HCT116 (cell line): ENCODE measurements at regions not wholly inside any gene's neighbourhood (a gene's known extent, or its start where the extent isn't known, plus 50 kb on each side); places are given as distances from the start of the nearest gene placed in this dataset.
A peak's percentile ranks its signal among the peaks of the same experiment; 100 is the strongest.

Source experiments
- ATAC-seq: fragments of 200-7000 bp; cut with Tn5 transposase; 2 replicates; pipeline ENCODE4 v1.9.1; 2020; ENCODE audit warnings: mild to moderate bottlenecking, moderate library complexity
- BruUV-seq: library from RNA; stranded (reverse); fragments of 400-500 nt; replicated peaks from 2 replicates; lab custom pipeline; 2021; lab: Mats Ljungman, UMichigan
- CTCF ChIA-PET: fragments of 300-600 bp; sonication (Branson Sonifier 250); formaldehyde crosslinking; loops from one replicate; lab custom pipeline; 2021; ENCODE audit warnings: antibody characterized with exemption; lab: Charles Lee
- POLR2A ChIA-PET: fragments of 300-600, 350-600 bp; sonication (Branson Sonifier 250); formaldehyde crosslinking; loops from one replicate; lab custom pipeline; 2021; ENCODE audit warnings: antibody characterized with exemption; lab: Charles Lee
- RAD21 ChIA-PET, 2 experiments: fragments of 300-600 bp; sonication (Branson Sonifier 250); formaldehyde crosslinking; loops; one replicate each; lab custom pipeline; 2023; ENCODE audit warnings: low total read pairs in 2 of 2; ENCODE audit not compliant: uncharacterized antibody in 2 of 2, unreplicated experiment in 2 of 2, low non-redundant PET in 1 of 2; lab: Charles Lee
- DNase-seq: peaks from one replicate; pipeline ENCODE4 v3.0.0-alpha.2; 2010; ENCODE audit warnings: low read depth, low spot score
- H2AFZ ChIP-seq: fragments of 200-600 bp; shearing (Covaris generic), sonication (generic); 2 replicates; pipeline ENCODE4 v1.6.1; 2017; ENCODE audit warnings: low read depth, mixed run types, mixed read lengths, antibody characterized with exemption, low read length; ENCODE audit not compliant: poor library complexity, severe bottlenecking
- H3K27ac ChIP-seq: 2 replicates; pipeline ENCODE4 v1.5.1; 2012; ENCODE audit warnings: low read depth, low read length
- H3K27me3 ChIP-seq: fragments of 200-600 bp; sonication (generic); 2 replicates; pipeline ENCODE4 v1.6.1; 2016; ENCODE audit warnings: mixed run types, low read length, mixed read lengths; ENCODE audit not compliant: insufficient read depth
- H3K36me3 ChIP-seq, 2 experiments: fragments of 200-500 bp in 1 of 2; fragments of 200-600 bp in 1 of 2; sonication (Bioruptor generic) in 1 of 2; sonication (generic) in 1 of 2; 2 replicates each; pipeline versions ENCODE4 v1.5.1 to v1.6.1; 2014 to 2016; ENCODE audit warnings: low read length in 2 of 2, inconsistent platforms in 1 of 2, mixed read lengths in 1 of 2, mixed run types in 1 of 2; ENCODE audit not compliant: insufficient read depth in 2 of 2, control insufficient read depth in 1 of 2
- H3K4me1 ChIP-seq, 2 experiments: fragments of 200-600 bp in 1 of 2; sonication (generic) in 1 of 2; 2 replicates each; pipeline versions ENCODE4 v1.5.1 to v1.6.1; 2012 to 2017; ENCODE audit warnings: low read length in 2 of 2, inconsistent platforms in 1 of 2, mild to moderate bottlenecking in 1 of 2, mixed read lengths in 1 of 2, mixed run types in 1 of 2, moderate library complexity in 1 of 2; ENCODE audit not compliant: insufficient read depth in 2 of 2, control insufficient read depth in 1 of 2
- H3K4me2 ChIP-seq: fragments of 200-600 bp; sonication (generic); 2 replicates; pipeline ENCODE4 v1.6.1; 2017; ENCODE audit warnings: mixed run types, low read length, mixed read lengths
- H3K4me3 ChIP-seq, 2 experiments: fragments of 200-600 bp in 1 of 2; sonication (generic) in 1 of 2; replicated peaks in 1 of 2; 2 replicates each; pipeline ENCODE4 v1.5.1; 2011 to 2016; ENCODE audit warnings: low read length in 2 of 2, control low read depth in 1 of 2, low read depth in 1 of 2, mild to moderate bottlenecking in 1 of 2, mixed read lengths in 1 of 2, mixed run types in 1 of 2
- H3K79me2 ChIP-seq: fragments of 200-600 bp; sonication (generic); 2 replicates; pipeline ENCODE4 v1.6.1; 2017; ENCODE audit warnings: mild to moderate bottlenecking, mixed run types, low read length, moderate library complexity, mixed read lengths; ENCODE audit not compliant: insufficient read depth
- H3K9ac ChIP-seq: fragments of 200-600 bp; sonication (generic); 2 replicates; pipeline ENCODE4 v1.6.1; 2016; ENCODE audit warnings: low read length, mixed read lengths
- H3K9me2 ChIP-seq: fragments of 200-600 bp; sonication (generic), shearing (Covaris generic); 2 replicates; pipeline ENCODE4 v1.6.1; 2017; ENCODE audit warnings: mixed run types, mild to moderate bottlenecking, moderate library complexity; ENCODE audit not compliant: insufficient read depth
- H3K9me3 ChIP-seq, 2 experiments: fragments of 200-500 bp in 1 of 2; fragments of 200-600 bp in 1 of 2; sonication (Bioruptor generic) in 1 of 2; sonication (generic) in 1 of 2; 2 replicates each; pipeline ENCODE4 v1.6.1; 2014 to 2017; ENCODE audit warnings: low read length in 2 of 2, mixed read lengths in 2 of 2, inconsistent platforms in 1 of 2, low read depth in 1 of 2, mild to moderate bottlenecking in 1 of 2, mixed run types in 1 of 2, moderate library complexity in 1 of 2; ENCODE audit not compliant: control insufficient read depth in 1 of 2, insufficient read depth in 1 of 2
- H4K20me1 ChIP-seq: fragments of 200-600 bp; sonication (generic), shearing (Covaris generic); 2 replicates; pipeline ENCODE4 v1.6.1; 2017; ENCODE audit warnings: mixed run types, mild to moderate bottlenecking, moderate library complexity; ENCODE audit not compliant: insufficient read depth
- ATF3 ChIP-seq: IDR thresholded peaks from 2 replicates; pipeline ENCODE4 v1.6.1; 2012
- CEBPB ChIP-seq: IDR thresholded peaks from 2 replicates; pipeline ENCODE4 v1.6.1; 2012; ENCODE audit warnings: low read depth
- CTCF ChIP-seq, 3 experiments: fragments of 200-600 bp in 1 of 3; sonication (generic) in 1 of 3; IDR thresholded peaks in 2 of 3; conservative IDR thresholded peaks in 1 of 3; 2 replicates each; pipeline ENCODE4 v1.5.1; 2012 to 2017; ENCODE audit warnings: low read depth in 2 of 3, low read length in 2 of 3, antibody characterized with exemption in 1 of 3, borderline replicate concordance in 1 of 3, control low read depth in 1 of 3, mild to moderate bottlenecking in 1 of 3, mixed read lengths in 1 of 3, mixed run types in 1 of 3, moderate library complexity in 1 of 3; ENCODE audit not compliant: insufficient read depth in 1 of 3
- EGR1 ChIP-seq: IDR thresholded peaks from 2 replicates; pipeline ENCODE4 v1.6.1; 2012; ENCODE audit warnings: low read depth
- ELF1 ChIP-seq: IDR thresholded peaks from 2 replicates; pipeline ENCODE4 v1.6.1; 2012; ENCODE audit warnings: low read depth, borderline replicate concordance
- EZH2phosphoT487 ChIP-seq: fragments of 200-600 bp; IDR thresholded peaks from 2 replicates; pipeline ENCODE4 v1.6.1; 2018; ENCODE audit warnings: antibody characterized with exemption, borderline replicate concordance
- FOSL1 ChIP-seq: IDR thresholded peaks from 2 replicates; pipeline ENCODE4 v1.6.1; 2012; ENCODE audit warnings: low read depth
- JUND ChIP-seq: IDR thresholded peaks from 2 replicates; pipeline ENCODE4 v1.6.1; 2012
- MAX ChIP-seq: IDR thresholded peaks from 2 replicates; pipeline ENCODE4 v1.6.1; 2012
- POLR2AphosphoS5 ChIP-seq: IDR thresholded peaks from 2 replicates; pipeline ENCODE4 v1.6.1; 2011; ENCODE audit warnings: mild to moderate bottlenecking, low read depth, low read length, moderate library complexity
- RAD21 ChIP-seq: IDR thresholded peaks from 2 replicates; pipeline ENCODE4 v1.6.1; 2012; ENCODE audit warnings: low read depth, mild to moderate bottlenecking
- SIN3A ChIP-seq: IDR thresholded peaks from 2 replicates; pipeline ENCODE4 v1.6.1; 2012; ENCODE audit warnings: low read depth
- SRF ChIP-seq: IDR thresholded peaks from 2 replicates; pipeline ENCODE4 v1.6.1; 2012; ENCODE audit warnings: low read depth
- TCF7L2 ChIP-seq: IDR thresholded peaks from 2 replicates; pipeline ENCODE4 v1.7.0; 2011; ENCODE audit warnings: borderline replicate concordance, inconsistent platforms; ENCODE audit not compliant: insufficient read depth, insufficient read length; ENCODE audit errors: extremely low read depth
- YY1 ChIP-seq: IDR thresholded peaks from 2 replicates; pipeline ENCODE4 v1.6.1; 2011; ENCODE audit warnings: low read length, low read depth, moderate library complexity, mild to moderate bottlenecking; ENCODE audit not compliant: insufficient replicate concordance; ENCODE audit errors: extremely low read depth
- ZBTB33 ChIP-seq: IDR thresholded peaks from 2 replicates; pipeline ENCODE4 v1.6.1; 2011; ENCODE audit warnings: mild to moderate bottlenecking, low read length, moderate library complexity; ENCODE audit not compliant: insufficient replicate concordance; ENCODE audit errors: extremely low read depth
- ZFX ChIP-seq: fragments of 450-650 bp; IDR thresholded peaks from 2 replicates; pipeline ENCODE4 v1.6.1; 2017
- ZNF274 ChIP-seq: fragments of 200-500 bp; sonication (Bioruptor generic); IDR thresholded peaks from 2 replicates; pipeline ENCODE4 v1.6.1; 2014; ENCODE audit warnings: mild to moderate bottlenecking, low read depth, low read length, inconsistent platforms
- intact Hi-C: fragments of 100-400 bp; cut with micrococcal nuclease; formaldehyde crosslinking; loops from 2 replicates; pipeline ENCODE4 v1.10.0; 2022

- no peak for DNase-seq
- H3K36me3 ChIP-seq, result no peaks in the 10 kb centered on the region
- no peaks in the 10 kb centered on the region for H3K9me2 ChIP-seq
- no peaks in the 10 kb centered on the region for H3K9me3 ChIP-seq
- ATAC-seq, result peak; percentile 69
- no peaks in the 10 kb centered on the region for H3K27me3 ChIP-seq
- no peaks in the 10 kb centered on the region for H4K20me1 ChIP-seq
- peak overlapping the region; percentile 54 for H3K9ac ChIP-seq
- no TSS peak for BruUV-seq
- TF ChIP-seq ZFX (no peak), SIN3A (no peak), TCF7L2 (no peak), ATF3 (no peak), FOSL1 (no peak), JUND (no peak), POLR2AphosphoS5 (no peak), ELF1 (no peak), ZNF274 (no peak), CEBPB (no peak), ZBTB33 (no peak), MAX (no peak), EGR1 (no peak), YY1 (no peak), SRF (no peak), CTCF (IDR thresholded peaks at IDR 0.05 in 2 of 3, conservative IDR thresholded peaks at IDR 0.05 in 1 of 3; ENCODE audit: borderline replicate concordance in 1 of 3, insufficient read depth in 1 of 3, low read depth in 2 of 3, low read length in 2 of 3) (no peak), RAD21 (no peak), EZH2phosphoT487 (no peak)
- peak overlapping the region; percentile 75 for H3K4me2 ChIP-seq
- peak overlapping the region; percentile 53 for H3K27ac ChIP-seq
- H3K4me3 ChIP-seq, result peak overlapping the region; percentile 41 to 53
- ChIA-PET CTCF (interaction anchor here (1.2 kb wide), 1 partner anchor 23 kb away, joined by 3 read pairs; no protein-coding TSS in a partner anchor), RAD21 (no interaction called here), POLR2A (interaction anchor here (0.8 kb wide), 1 partner anchor 9 kb away, joined by 3 read pairs; no protein-coding TSS in a partner anchor)
- intact Hi-C loops, result no loop called here
- H2AFZ ChIP-seq, result peak overlapping the region; percentile 80
- H3K4me1 ChIP-seq, result peaks cover 12 to 30% of the 10 kb centered on the region in 2 experiments; a peak in 3 of 4 replicates
- H3K79me2 ChIP-seq, result no peaks in the 10 kb centered on the region
Measured at GRCh38 chr2:57882895-57883515, 163.6 kb upstream of the VRK2 start.
